NCI-H748 (cell line): ENCODE measurements at regions not wholly inside any gene's neighbourhood (a gene's known extent, or its start where the extent isn't known, plus 50 kb on each side); places are given as distances from the start of the nearest gene placed in this dataset.

Source experiments
- DNase-seq: peaks from one replicate; lab custom pipeline; 2025; ENCODE audit not compliant: unreplicated experiment; lab: John Stamatoyannopoulos, UW

- no peak for DNase-seq
Measured at GRCh38 chr11:92692826-92693546, 276.5 kb upstream of the MTNR1B start.

GRCh38 chr11:92696076-92696475, 273.4 kb upstream of the MTNR1B start:
- DNase-seq: no peak

DNA sequence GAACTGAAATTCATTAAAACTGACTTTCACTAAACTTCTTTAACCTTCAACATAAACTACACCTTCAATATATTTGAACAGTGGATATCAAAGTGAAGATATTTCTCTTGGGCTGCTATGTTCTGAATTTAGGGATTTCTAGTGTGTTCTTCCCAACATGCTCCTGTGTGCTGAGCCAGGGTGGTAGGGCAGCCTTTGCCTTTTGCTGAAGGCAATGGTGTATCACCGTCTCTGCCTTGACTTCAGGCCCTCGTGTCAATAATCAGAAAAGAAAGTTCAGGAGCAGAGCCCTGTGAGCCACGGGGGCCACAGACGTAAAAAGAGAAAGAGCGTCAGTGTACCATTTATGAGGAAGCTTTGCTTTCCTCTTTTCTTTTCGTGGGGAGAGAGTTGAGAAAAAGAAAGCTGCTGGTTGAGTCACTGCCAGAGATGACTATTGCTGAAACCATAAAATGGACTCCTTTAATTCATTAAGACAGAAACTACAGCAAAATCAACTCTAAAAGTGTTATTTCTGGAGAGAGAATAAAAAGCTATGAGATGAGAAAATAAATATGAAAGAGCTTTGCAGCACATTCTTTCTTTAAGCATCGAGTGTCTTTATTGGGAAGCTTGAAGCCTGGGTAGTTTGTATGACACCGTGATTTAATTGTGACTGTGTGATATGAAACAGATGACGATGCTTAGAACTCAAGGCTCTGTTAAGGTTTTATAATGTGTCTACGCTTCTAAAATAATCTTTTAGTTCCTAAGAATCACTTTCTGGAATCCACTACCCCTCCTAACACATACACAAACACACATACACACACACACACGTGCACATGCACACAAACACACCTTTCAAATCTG, 271.8 kb upstream of the MTNR1B start:
- no peak for DNase-seq

DNA sequence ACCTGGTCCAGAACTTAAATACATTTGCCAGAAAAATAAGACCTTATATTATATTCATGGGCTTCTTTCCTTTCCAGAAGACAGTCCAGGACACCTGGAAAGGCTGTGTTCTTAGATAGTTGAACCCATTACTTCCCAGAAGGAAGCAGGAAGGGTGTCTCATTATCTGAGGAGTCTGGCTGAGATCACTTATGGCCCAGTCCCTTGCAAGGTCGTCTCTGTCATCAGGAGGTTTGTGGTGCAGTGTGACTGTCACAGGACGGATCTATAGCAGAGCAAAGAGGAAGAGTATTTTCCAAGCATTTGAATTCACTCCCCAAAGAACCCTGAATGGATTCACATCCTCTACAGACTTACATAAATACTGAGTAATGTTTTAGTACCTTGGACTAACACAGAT, 270.7 kb upstream of the MTNR1B start:
- no peak for DNase-seq

DNA sequence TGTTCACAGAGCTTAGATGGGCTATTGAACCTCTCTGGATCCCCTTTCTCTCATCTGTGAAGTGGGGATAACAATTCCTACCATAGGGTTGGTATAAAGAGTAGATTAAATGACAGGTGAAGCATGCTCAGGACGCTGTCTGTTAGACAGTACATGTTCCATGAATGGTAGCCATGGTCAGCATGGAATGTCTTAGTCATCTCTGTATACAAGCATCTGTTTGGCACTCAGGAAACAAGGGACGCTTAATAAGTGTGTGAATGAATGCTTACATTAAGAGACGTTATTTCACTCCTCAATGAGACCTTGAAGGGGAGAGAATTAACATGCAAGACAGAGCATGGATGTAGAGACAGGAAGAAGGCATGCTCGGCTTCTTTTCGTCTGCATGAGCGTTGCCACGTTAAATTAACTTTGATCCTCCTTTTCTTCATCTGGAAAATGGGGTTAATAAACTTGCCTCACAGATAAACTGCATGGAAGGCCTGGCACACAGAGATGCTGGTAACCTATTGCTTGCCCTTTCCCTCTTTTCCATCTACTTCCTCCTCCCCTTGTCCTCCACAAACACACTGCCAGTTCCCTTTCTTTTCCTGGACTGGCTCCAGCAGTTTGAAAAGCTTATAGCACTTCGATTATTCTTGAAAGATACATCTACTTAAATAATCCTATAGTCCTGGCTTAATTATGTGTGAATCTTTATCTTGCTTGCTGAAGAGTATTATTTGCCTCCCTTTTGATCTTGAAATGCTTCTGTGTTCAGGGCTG, 267.2 kb upstream of the MTNR1B start:
- peak; percentile 73 for DNase-seq

DNA sequence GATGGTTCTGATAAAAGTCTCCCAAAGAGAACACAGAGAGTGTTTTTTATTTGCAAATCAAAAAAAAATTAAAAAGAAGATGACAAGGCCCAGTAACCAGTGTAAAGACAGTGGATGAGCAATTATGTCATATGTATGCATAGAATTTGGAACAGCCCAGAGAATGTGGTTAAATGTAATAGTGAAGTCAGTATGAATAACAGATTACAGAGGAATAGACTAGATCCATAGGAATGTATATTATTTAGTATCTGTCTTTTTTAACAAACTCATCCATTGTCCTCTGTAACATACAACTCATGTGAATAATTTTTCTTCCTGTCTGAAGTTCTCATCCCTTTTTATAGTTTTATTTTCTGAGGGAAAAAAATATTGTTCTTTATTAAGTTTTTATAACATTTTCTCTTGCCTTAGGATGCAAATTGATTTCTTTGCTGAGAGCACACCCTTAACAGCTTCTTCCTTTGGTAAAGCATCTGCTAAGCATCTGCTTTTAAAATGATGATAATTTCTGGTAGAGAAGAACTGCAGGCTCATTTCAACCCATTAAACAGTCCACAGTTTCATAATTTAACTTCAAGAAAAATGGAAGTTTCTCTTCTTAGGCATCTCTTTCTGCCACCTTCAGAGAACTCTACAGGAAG, 266.5 kb upstream of the MTNR1B start:
- DNase-seq: no peak

DNA sequence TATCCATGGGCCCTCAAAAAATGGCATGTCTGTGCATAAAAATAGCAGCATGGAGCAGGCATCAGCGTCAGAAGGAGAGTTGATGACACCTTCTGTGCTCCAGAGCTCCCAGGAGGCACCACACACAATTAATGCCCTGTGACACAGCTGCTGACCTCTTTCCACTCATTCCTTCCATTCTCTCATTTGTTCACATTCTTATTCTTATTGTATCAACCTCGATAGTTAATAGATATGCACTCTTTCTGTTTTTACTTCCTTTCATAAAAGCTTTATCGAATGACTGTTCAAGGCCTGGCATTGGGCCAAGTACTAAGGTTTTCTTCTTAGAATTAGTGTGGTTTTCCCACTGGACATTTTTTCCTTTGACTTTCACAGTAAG, 266.0 kb upstream of the MTNR1B start:
- DNase-seq: no peak

GRCh38 chr11:92707173-92707619, 262.3 kb upstream of the MTNR1B start:
- DNase-seq: peak; percentile 98

GRCh38 chr11:92707665-92708064, 261.8 kb upstream of the MTNR1B start:
- DNase-seq: peak; percentile 8

GRCh38 chr11:92709329-92709728, 260.1 kb upstream of the MTNR1B start:
- no peak for DNase-seq

- no peak for DNase-seq
Measured at GRCh38 chr11:92711926-92712325, 257.5 kb upstream of the MTNR1B start.

- DNase-seq: no peak
Measured at GRCh38 chr11:92714111-92714510, 255.3 kb upstream of the MTNR1B start.

GRCh38 chr11:92717240-92717639, 252.2 kb upstream of the MTNR1B start:
- DNase-seq: peak; percentile 84

- no peak for DNase-seq
Measured at GRCh38 chr11:92720385-92720784, 249.1 kb upstream of the MTNR1B start.

DNA sequence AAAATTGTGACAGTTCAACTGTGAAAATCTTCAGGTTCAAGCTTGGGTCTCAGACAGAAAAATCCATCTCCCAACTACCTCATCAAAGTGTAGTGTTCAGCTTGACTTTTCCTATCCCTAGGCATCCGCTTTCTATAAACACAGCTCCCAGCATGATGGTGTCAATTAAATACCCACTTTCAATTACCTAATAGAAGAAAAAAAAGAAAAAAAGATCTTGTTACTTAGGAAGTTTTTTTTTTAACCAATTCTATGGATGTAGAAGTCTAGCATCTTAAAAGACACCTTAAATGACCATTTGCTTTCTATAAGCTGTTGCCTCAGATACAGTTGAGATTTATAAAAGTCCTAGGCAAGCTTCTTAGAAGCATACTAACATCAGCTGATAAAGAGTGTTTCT, 244.1 kb upstream of the MTNR1B start:
- DNase-seq: peak; percentile 12

GRCh38 chr11:92727123-92727522, 242.3 kb upstream of the MTNR1B start:
- no peak for DNase-seq

DNA sequence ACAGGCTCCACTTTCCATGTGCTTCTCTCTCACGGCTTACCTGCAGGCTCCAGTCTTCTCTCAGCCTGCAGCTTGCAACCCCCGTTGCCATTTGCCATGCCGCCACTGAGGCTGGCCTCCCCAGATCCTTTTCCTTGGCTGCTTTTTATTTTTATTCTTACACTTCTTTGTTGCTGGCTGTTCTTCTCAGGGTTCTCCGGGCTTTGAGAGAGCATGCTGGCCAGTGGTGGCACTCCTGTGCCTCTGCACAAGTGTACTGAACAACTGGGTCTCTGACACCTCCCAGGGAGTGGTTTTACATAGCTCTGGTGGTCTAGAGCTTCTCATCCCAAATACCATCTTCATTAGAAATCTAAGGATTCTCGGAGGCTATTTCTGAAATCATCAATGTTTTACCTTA, 241.7 kb upstream of the MTNR1B start:
- DNase-seq: no peak

DNA sequence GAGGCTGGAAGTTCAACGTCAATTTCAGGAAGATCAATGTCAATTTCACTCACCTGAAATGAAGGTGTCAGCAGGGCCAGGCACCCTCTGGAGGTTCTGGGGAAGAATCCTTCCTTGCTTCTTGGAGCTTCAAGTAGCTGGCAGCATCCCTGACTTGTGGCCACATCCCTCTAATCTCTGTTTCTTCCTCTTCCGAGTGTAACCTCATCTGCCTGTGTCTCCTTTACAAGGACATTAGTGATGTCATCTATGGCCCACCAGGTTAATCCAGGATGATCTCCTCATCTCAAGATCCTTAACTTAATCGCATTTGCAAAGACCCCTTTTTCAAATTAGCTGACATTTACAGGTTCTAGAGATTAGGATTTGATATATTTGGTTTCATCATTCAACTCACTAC, 240.8 kb upstream of the MTNR1B start:
- no peak for DNase-seq

DNA sequence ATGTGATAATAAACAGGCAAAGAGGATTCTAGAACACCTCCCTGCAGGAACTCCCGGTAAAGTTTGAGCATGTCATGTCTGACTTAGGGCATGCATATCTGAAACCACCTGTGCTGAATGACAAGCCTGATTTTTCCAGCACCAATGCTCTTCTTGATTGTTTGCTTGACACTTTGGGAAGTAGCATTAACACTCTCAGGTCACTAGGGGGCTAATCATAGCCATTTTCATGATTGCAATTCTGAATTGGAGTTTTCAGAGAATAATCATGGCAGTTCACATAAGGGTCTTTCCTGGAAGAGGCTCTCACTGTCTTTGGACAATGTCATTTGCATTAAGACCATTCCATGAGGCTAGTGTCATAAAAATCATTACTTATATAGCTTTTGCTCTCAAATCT, 234.4 kb upstream of the MTNR1B start:
- DNase-seq: peak; percentile 45

- no peak for DNase-seq
Measured at GRCh38 chr11:92738276-92738675, 231.2 kb upstream of the MTNR1B start.

DNA sequence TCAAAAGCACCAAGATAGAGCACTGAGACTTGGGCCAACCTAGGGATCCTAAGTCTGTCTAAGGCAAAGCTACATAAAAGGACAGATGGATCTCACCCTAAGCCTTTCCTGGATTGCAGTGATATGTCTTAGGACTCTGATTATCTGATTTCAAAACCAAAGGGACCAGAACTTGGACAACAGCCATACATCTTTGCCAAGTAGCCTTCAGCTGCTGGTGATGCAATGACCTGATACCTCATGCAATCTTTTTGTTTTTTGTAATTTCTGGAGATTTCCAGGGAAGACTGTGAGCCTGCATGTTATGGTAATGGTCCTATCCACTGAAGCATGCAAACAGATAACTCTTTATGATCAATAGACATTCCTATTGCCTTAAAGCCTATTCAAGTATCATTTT, 230.4 kb upstream of the MTNR1B start:
- DNase-seq: no peak
